Left lung (tissue), 4 donors: ENCODE measurements at regions not wholly inside any gene's neighbourhood (a gene's known extent, or its start where the extent isn't known, plus 50 kb on each side); places are given as distances from the start of the nearest gene placed in this dataset.

ENCODE experiments used
- ATAC-seq: fragments of 200-7000 bp; cut with Tn5 transposase; one replicate; pipeline ENCODE4 v1.9.1; 2020; ENCODE audit warnings: moderate library complexity
- DNase-seq, 4 donors: peaks; one replicate each; pipeline ENCODE4 v3.0.0-alpha.2; 2013 to 2020
- H3K27ac ChIP-seq, 2 donors: fragments of 200-600 bp; sonication (generic) in 1 of 2; one replicate each; pipeline versions ENCODE4 v1.5.0 to v1.8.0; 2020 to 2021
- H3K27me3 ChIP-seq, 2 donors: fragments of 200-600 bp; sonication (generic) in 1 of 2; one replicate each; pipeline versions ENCODE4 v1.5.0 to v1.8.0; 2020 to 2021
- H3K36me3 ChIP-seq, 2 donors: fragments of 200-600 bp; sonication (generic) in 1 of 2; one replicate each; pipeline versions ENCODE4 v1.5.0 to v1.8.0; 2020 to 2021
- H3K4me1 ChIP-seq, 2 donors: fragments of 200-600 bp; one replicate each; pipeline ENCODE4 v1.8.0; 2021
- H3K4me3 ChIP-seq, 2 donors: fragments of 200-600 bp; sonication (generic) in 1 of 2; one replicate each; pipeline versions ENCODE4 v1.5.0 to v1.8.0; 2020 to 2021; ENCODE audit warnings: mild to moderate bottlenecking in 1 of 2
- H3K9me3 ChIP-seq, 2 donors: fragments of 200-600 bp; sonication (generic) in 1 of 2; one replicate each; pipeline versions ENCODE4 v1.5.0 to v1.8.0; 2020 to 2021
- CTCF ChIP-seq, 2 donors: fragments of 200-600 bp; sonication (generic) in 1 of 2; IDR thresholded peaks; one replicate each; pipeline versions ENCODE4 v1.5.0 to v1.8.0; 2021; ENCODE audit warnings: antibody characterized with exemption in 2 of 2
- intact Hi-C, 2 donors: fragments of 100-400 bp; cut with DNase I; formaldehyde crosslinking; loops; one replicate each; pipeline versions ENCODE4 v1.11.2 to v1.14.2; 2022
- donor health status: DM: no; HTN: yes; CAD: no.
- donor health status: DM: no; HTN: no; CAD: no.

GRCh38 chr10:21095073-21095472 lies 198.0 kb upstream of the NEBL start:
- no peak for TF ChIP-seq CTCF (IDR thresholded peaks at IDR 0.05)
- Histone ChIP-seq H3K27me3 (no peaks in the 10 kb centered on the region), H3K36me3 (no peaks in the 10 kb centered on the region), H3K4me3 (no peak overlapping the region), H3K27ac (no peak overlapping the region), H3K9me3 (no peaks in the 10 kb centered on the region), H3K4me1 (no peaks in the 10 kb centered on the region)
- intact Hi-C loops: no loop called here
- no peak for DNase-seq
- ATAC-seq: no peak

DNA sequence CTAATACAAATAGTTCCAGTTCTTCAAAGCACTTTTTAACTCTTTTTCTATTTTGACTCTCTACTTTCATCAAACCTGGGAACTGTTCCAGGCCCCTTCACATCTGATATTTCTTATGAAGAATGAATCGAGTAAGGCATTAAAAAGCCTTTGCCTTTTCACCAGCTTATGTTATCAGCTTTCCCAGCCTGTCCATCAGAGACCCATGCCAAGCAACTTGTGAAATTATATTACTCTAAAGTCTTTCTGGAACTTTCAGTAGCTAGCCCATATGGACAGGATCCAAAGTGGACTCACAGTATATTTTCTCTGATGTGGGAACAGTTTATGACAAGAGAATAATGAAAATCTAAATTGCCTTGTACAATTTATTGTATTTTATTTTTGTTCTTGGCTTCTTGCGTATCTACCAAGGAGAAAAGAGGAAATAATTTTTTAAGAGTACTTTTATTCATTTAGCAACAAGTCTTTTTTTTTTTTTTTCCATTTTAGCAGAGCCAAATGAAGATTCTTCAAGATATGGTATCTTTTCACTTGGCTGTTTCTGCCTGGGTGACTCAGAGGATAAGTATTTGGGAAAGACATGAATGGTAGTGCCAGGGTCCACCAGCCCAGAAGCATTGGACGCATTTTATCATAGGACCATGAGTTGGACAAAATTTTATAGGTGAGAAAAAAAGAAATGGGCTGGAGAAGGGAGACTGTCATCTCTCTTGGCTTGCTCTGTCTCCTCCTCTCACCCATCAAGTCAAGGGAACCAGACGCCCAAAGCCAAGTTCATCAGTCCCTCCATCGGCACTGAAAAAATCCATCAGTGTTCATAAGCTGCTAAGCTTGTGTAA lies 195.8 kb upstream of the NEBL start:
- H3K36me3 ChIP-seq: no peaks in the 10 kb centered on the region
- intact Hi-C loops: no loop called here
- no peak for TF ChIP-seq CTCF (IDR thresholded peaks at IDR 0.05)
- no peak for ATAC-seq
- peak overlapping the region in 1 of 2 donors; percentile 13 for H3K27ac ChIP-seq
- no peaks in the 10 kb centered on the region for H3K27me3 ChIP-seq
- H3K4me1 ChIP-seq: no peaks in the 10 kb centered on the region
- H3K9me3 ChIP-seq: no peaks in the 10 kb centered on the region
- no peak overlapping the region for H3K4me3 ChIP-seq
- peak in 1 of 4 donors; percentile 32 for DNase-seq

- Histone ChIP-seq H3K4me3 (no peak overlapping the region), H3K36me3 (no peaks in the 10 kb centered on the region), H3K4me1 (no peaks in the 10 kb centered on the region), H3K27me3 (no peaks in the 10 kb centered on the region), H3K9me3 (no peaks in the 10 kb centered on the region), H3K27ac (no peak overlapping the region)
- TF ChIP-seq CTCF (IDR thresholded peaks at IDR 0.05): no peak
- no peak for DNase-seq
- ATAC-seq: no peak
- intact Hi-C loops: no loop called here
These were observed 193.5 kb upstream of the NEBL start for GRCh38 chr10:21090609-21091082.

GRCh38 chr10:21087476-21087875 lies 190.4 kb upstream of the NEBL start:
- DNase-seq (no peak), ATAC-seq (no peak)
- Histone ChIP-seq H3K4me3 (no peak overlapping the region), H3K4me1 (no peaks in the 10 kb centered on the region), H3K9me3 (no peaks in the 10 kb centered on the region), H3K36me3 (no peaks in the 10 kb centered on the region), H3K27me3 (no peaks in the 10 kb centered on the region), H3K27ac (no peak overlapping the region)
- intact Hi-C loops: no loop called here
- TF ChIP-seq CTCF (IDR thresholded peaks at IDR 0.05): no peak

- no peak overlapping the region for H3K4me3 ChIP-seq
- TF ChIP-seq CTCF (IDR thresholded peaks at IDR 0.05): no peak
- no peaks in the 10 kb centered on the region for H3K36me3 ChIP-seq
- H3K27ac ChIP-seq: no peak overlapping the region
- H3K27me3 ChIP-seq: no peaks in the 10 kb centered on the region
- ATAC-seq: no peak
- H3K9me3 ChIP-seq: no peaks in the 10 kb centered on the region
- intact Hi-C loops: loop anchor here in 1 of 2 donors (5.0 kb wide), 1 partner anchor 183 kb away; no protein-coding TSS in a partner anchor
- DNase-seq: no peak
- no peaks in the 10 kb centered on the region for H3K4me1 ChIP-seq
These were observed 187.6 kb upstream of the NEBL start for GRCh38 chr10:21084700-21085099.
